ENCODE measurements at regions not wholly inside any gene's neighbourhood (a gene's known extent, or its start where the extent isn't known, plus 50 kb on each side); places are given as distances from the start of the nearest gene placed in this dataset.

- TF ChIP-seq CTCF (IDR thresholded peaks at IDR 0.05; ENCODE audit: low read depth, low read length): no peak
- no peak for TF ChIP-seq EZH2phosphoT487 (IDR thresholded peaks at IDR 0.05; ENCODE audit: low read depth)
Measured at GRCh38 chr5:142233083-142234032, 91.5 kb downstream of the SPRY4 start.

All from OCI-LY3 (cell line).